DMS53 (cell line): ENCODE measurements at regions not wholly inside any gene's neighbourhood (a gene's known extent, or its start where the extent isn't known, plus 50 kb on each side); places are given as distances from the start of the nearest gene placed in this dataset.

ENCODE experiments used
- DNase-seq: peaks from one replicate; lab custom pipeline; 2025; lab: John Stamatoyannopoulos, UW

- DNase-seq: no peak
These were observed 288.3 kb upstream of the ZC3H12C start for GRCh38 chr11:109804911-109805310.

- no peak for DNase-seq
These were observed 287.0 kb upstream of the ZC3H12C start for GRCh38 chr11:109806205-109806604.

- peak; percentile 29 for DNase-seq
These were observed 284.6 kb upstream of the ZC3H12C start for GRCh38 chr11:109808569-109808968.

GRCh38 chr11:109814824-109815223 lies 278.4 kb upstream of the ZC3H12C start:
- no peak for DNase-seq

- DNase-seq: no peak
These were observed 277.6 kb upstream of the ZC3H12C start for GRCh38 chr11:109815500-109816150.

GRCh38 chr11:109818290-109818689 lies 274.9 kb upstream of the ZC3H12C start:
- no peak for DNase-seq

- no peak for DNase-seq
These were observed 273.8 kb upstream of the ZC3H12C start for GRCh38 chr11:109819410-109819809.

- no peak for DNase-seq
These were observed 271.7 kb upstream of the ZC3H12C start for GRCh38 chr11:109821511-109821910.

- no peak for DNase-seq
These were observed 270.6 kb upstream of the ZC3H12C start for GRCh38 chr11:109822436-109823102.

- DNase-seq: no peak
These were observed 264.8 kb upstream of the ZC3H12C start for GRCh38 chr11:109828387-109828786.

- DNase-seq: no peak
These were observed 255.2 kb upstream of the ZC3H12C start for GRCh38 chr11:109838026-109838425.

GRCh38 chr11:109845437-109845836 lies 247.8 kb upstream of the ZC3H12C start:
- DNase-seq: no peak

- no peak for DNase-seq
These were observed 245.6 kb upstream of the ZC3H12C start for GRCh38 chr11:109847621-109848020.

- DNase-seq: no peak
These were observed 244.1 kb upstream of the ZC3H12C start for GRCh38 chr11:109849051-109849450.

- no peak for DNase-seq
These were observed 243.2 kb upstream of the ZC3H12C start for GRCh38 chr11:109849946-109850345.

GRCh38 chr11:109851780-109852390 lies 241.3 kb upstream of the ZC3H12C start:
- no peak for DNase-seq

GRCh38 chr11:109853156-109853776 lies 239.9 kb upstream of the ZC3H12C start:
- peak; percentile 70 for DNase-seq

GRCh38 chr11:109854731-109855130 lies 238.5 kb upstream of the ZC3H12C start:
- DNase-seq: no peak

- no peak for DNase-seq
These were observed 236.3 kb upstream of the ZC3H12C start for GRCh38 chr11:109856928-109857327.

GRCh38 chr11:109857637-109858036 lies 235.6 kb upstream of the ZC3H12C start:
- DNase-seq: no peak

GRCh38 chr11:109858152-109858551 lies 235.0 kb upstream of the ZC3H12C start:
- DNase-seq: no peak

- no peak for DNase-seq
These were observed 234.0 kb upstream of the ZC3H12C start for GRCh38 chr11:109859045-109859724.
